Stimulated activated CD4-positive, alpha-beta T cell treated with anti-CD3 and anti-CD28 coated beads, Interleukin-12 subunit alpha, Interleukin-12 subunit beta, amount 100 ng/mL, for 24 hours (primary cell): ENCODE measurements at regions not wholly inside any gene's neighbourhood (a gene's known extent, or its start where the extent isn't known, plus 50 kb on each side); places are given as distances from the start of the nearest gene placed in this dataset.

ENCODE experiments used
- DNase-seq, 2 experiments: peaks; one replicate each; pipeline ENCODE4 v3.0.0-alpha.2; 2020; ENCODE audit warnings: low read depth in 2 of 2

- DNase-seq, result no peak
Observed at GRCh38 chr14:27371868-27372267, 774.0 kb upstream of the NOVA1 start.

GRCh38 chr14:27372771-27373170 is 774.9 kb upstream of the NOVA1 start:
- no peak for DNase-seq

GRCh38 chr14:27384124-27384523 is 786.3 kb upstream of the NOVA1 start:
- DNase-seq, result no peak

DNA sequence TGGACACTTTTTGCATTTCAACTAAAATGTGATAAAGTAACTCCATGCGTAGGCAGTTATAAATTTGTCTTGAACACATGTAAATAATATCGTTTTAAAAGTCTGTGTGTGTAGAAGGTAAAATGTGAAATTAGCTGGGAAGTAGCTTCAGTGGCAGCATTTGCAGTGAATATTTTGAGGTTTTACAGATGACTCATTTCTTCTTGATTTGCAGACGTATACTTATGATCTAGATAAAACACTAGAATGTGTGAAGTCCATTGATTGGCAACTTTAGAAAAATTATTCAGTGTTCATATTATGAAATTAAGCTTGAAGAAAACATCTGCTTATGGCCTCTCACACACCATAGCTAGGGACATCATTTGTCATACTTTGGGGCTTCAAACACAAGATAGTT is 788.6 kb upstream of the NOVA1 start:
- DNase-seq, result no peak

GRCh38 chr14:27387463-27387862 is 789.6 kb upstream of the NOVA1 start:
- no peak for DNase-seq

DNA sequence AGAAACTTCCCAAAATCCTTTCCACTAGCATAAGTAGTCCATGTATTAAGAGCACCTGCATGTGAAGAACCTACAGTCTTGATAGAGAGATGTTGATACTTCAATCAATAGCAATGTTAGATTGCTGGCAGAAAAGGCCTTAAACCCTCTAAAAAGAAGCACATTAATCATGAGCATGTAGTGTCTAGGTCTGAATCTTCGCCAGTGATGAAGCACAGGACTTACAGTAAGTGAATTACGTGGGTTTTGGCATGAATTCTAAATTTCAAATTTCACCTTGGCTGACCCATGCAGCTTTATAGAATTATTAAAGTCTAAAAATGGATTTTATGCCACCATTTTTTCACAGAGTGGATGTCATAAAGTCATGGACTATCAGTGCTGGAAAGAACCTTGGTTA is 791.6 kb upstream of the NOVA1 start:
- no peak for DNase-seq

DNA sequence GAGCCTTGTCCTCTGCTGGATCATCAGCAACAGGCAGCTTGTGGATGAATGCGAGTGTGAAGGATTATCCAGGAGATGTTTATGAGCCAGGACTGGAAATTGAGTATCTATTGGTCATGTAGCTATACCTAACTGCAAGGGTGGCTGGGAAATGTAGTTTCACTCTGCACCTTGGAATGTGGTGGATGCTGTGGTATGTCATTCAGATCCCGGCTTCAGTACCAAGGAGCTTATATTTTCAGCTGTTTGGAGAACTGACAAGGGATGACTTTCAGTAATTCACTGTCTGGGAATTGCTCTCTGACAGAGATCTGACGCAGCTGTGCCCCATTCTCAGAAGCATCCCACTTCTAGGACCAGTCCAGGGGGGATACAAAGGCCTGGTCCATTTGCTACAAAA is 792.3 kb upstream of the NOVA1 start:
- no peak for DNase-seq

GRCh38 chr14:27391331-27391730 is 793.5 kb upstream of the NOVA1 start:
- DNase-seq, result no peak

DNA sequence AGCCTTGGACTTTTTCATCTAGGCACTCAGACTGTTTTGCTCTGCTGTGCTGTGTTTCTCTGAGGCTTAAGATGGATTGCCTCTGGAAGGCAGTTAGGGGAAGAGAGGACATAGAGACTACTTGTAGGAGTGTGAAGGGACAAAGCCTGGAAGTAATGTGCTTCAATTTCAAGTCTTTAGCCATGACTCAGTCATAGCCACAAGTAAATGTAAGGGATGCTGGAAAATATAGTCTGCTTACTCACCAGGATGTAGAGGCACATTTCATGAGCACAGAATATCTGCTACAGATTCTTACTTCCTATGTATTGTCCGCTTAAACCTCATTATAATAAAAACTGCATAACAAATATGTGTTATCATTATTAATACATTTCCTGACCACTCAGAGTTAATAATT is 794.3 kb upstream of the NOVA1 start:
- no peak for DNase-seq

DNA sequence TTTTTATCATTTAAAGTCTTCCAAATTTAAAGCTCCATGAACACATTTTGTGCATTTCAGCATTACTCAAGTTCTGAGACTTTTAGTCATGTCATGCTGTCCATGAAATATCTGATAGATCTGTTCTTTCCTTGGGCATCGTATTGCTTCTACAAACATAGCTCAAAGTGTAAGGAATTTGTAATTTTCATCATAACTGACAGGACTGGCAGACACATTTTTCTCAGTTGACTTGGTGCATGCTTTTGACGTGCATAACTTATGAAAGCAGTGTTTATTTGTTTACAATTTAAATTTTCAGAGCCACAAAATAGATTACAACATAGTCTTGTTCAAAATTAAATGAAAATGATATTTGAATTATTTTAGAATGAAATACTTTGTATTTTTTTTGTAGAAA is 812.1 kb upstream of the NOVA1 start:
- no peak for DNase-seq

GRCh38 chr14:27410981-27411380 is 813.1 kb upstream of the NOVA1 start:
- no peak for DNase-seq

DNA sequence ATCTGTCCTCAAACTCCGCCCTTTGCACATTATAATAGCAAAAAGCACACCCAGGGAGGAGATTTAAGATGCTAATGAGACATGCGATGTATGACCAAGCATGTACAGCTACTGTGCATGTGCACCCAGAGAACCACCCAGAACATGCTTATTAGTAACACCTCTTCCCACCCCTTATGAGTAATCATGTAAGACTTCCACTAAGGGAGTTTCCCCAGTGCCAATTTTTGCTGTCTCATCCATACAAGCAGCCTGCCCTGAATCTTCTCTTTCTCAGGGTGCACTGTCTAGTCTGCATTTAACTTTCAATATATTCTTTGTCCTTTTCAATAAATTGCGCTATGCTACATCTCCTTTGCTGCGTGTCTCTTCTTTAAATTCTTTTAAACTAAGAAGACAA is 830.0 kb upstream of the NOVA1 start:
- DNase-seq, result no peak

DNA sequence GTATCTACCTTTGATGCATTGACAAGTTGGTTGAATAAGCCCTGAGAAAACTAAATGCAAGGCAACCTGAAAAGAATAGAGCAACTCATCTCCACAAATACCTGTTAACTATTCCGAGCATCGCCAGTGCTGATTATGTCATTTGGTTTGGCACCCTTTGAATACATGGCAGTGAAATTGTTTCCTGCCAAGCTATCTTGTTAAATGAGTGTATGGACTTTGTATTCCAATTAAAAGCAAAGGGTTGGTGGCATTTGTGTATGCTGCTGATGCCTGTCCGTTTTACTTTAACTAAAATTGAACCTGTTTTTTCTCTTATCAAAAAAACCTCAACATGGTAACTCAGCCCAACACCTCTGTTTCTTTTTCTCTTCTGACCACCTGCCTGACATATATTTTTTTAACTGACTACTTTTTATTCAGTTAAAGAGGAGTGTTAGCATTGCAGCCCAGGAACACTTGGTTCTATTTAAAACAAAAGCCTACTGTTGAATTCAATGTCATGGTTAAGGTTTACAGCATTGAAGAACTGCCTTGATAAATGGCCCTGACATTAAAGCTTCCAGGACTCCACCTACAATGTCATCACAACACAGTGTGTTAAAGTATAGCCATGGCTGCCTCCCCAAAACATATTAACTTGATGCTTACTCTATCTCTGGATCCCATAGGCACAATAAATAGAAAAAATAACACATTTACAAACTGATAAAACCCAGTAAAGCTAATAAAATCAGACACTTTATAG is 838.3 kb upstream of the NOVA1 start:
- DNase-seq, result no peak

DNA sequence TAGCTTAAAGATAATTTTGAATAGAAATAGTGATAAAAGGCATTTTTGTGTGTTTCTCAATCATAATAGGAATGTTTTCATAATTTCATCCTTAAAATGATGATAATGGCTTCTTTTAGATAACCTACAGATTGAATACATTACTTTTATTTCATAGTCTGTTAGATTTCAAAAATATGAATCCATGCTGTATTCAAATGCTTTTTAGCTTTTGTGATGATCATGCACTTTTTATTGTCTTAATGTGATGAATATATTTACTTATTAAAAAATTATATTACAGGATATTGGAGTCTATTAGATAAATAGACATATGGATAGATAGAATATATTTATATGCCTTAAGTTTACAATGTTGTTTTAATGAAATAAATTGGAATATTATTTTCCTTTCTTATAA is 886.8 kb upstream of the NOVA1 start:
- no peak for DNase-seq

GRCh38 chr14:27485193-27485592 is 887.4 kb upstream of the NOVA1 start:
- DNase-seq, result no peak

- no peak for DNase-seq
Observed at GRCh38 chr14:27506272-27506671, 908.4 kb upstream of the NOVA1 start.

- no peak for DNase-seq
Observed at GRCh38 chr14:27528328-27528727, 930.5 kb upstream of the NOVA1 start.

DNA sequence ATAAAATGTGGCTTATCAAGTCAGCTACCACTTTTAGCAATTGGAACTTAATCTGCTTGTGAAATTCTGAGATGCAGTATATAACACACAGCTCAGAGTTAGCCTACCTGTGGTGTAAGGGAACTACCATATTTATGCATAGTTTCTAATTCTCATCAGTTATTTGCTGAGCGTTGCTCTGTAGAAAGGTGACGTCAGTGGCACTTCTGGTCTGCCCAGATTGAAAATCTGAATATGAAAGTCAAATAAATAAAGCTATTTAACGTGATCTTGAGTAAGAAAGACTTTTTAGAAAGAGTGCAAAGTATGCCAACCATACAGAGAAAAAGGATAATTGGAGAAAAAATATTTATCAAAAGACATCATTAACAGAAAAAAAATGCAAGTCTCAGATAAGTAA is 938.9 kb upstream of the NOVA1 start:
- no peak for DNase-seq

- no peak for DNase-seq
Observed at GRCh38 chr14:27546111-27546510, 948.3 kb upstream of the NOVA1 start.

GRCh38 chr14:27553790-27554189 is 956.0 kb upstream of the NOVA1 start:
- no peak for DNase-seq

DNA sequence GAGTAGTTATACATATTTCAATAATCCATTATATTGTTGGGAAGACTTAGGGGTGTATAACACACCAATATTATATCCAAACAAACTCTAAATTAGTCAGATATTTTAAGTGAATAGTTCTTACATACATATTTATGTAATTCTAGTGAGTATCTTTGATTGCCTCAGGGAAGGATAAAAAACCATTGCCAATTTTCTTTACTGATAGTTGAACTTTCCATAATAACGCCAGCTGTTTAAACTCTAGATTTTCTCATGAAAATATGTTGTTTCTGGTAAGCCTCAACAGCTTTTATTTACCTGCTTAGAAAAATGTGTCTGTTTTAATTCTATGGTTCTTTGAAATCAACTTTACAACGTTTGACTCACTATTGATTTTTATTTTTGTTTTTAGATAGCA is 959.6 kb upstream of the NOVA1 start:
- DNase-seq, result no peak

GRCh38 chr14:27559848-27560247 is 962.0 kb upstream of the NOVA1 start:
- DNase-seq, result no peak

DNA sequence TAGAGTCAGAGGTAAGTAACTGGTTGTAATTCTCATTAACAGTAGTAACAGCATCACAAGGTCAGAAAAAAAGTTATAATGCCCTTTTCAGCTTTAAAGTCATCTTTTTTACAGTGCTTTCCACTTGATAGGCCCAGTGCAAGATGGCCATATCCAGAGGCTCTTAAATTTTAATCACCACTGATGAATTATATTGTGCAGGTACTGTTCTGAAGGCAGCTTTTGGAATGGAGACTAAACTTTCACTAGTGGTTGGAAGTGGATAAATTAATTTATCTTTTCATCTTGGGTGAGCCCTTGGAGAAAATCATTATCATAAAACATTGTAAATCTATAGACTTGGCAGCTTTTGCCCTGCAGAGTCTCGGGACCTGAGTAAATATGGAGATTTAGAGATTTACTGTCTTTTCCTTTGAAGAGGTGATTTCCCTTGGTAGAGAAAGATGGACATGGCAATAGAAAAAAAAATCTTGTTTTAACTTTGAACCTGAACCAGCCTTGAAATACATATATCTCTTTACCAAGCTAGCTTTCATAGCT is 969.1 kb upstream of the NOVA1 start:
- no peak for DNase-seq

DNA sequence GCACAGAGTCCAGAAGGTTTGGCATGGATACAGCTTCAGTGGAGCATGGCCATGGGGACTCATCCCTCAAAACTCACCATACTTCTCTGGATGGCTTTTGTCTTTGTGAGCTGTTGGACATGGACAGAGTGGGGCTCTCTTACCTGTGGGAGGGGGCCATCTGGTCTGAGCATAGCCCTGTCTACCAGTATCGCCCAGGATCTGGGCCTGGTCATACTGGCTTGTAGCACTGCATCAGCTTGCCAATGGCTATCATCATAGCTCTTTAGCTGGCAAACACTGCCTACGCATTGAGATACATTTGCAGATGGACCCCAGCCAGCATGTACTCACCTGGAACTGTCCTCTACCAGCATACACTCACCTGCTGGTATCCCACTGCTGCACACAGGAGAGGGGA is 975.2 kb upstream of the NOVA1 start:
- DNase-seq, result no peak
